ENCODE measurements at regions not wholly inside any gene's neighbourhood (a gene's known extent, or its start where the extent isn't known, plus 50 kb on each side); places are given as distances from the start of the nearest gene placed in this dataset.
"Not testable (repeated sequence)": the region's sequence is repeated elsewhere in the genome, so short reads cannot be mapped to it uniquely, and the experiment has no call there.

DNA sequence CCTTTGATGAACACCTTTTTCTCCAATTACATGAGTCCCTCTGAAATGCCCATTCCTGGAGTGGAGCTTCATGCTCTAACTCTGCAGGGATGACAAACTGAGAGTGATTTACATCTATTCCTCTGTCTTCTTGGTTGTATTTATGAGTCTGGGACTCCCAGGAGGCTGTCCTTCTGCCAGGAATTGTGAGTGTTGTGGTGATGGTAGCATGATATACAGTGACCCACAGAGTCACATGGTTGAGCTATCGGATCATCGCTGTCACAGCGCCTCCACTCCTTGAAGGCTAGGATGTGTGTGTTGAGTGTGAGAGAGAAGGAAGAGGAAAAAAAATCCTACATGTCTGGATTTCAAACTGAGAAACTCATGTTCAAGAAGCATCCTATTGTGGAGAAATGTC lies 163.4 kb upstream of the CACNA1E start:
- Histone ChIP-seq H3K36me3 (ENCODE audit: control insufficient read depth, insufficient read depth, low read length) (no peaks in the 10 kb centered on the region), H3K9me3 (replicated peaks; ENCODE audit: control insufficient read depth, low read depth, low read length) (no peaks in the 10 kb centered on the region), H3K27ac (ENCODE audit: low read length) (no peak overlapping the region), H3K4me1 (ENCODE audit: control insufficient read depth, insufficient read depth, low read length) (peaks cover 11% of the 10 kb centered on the region), H3K4me3 (ENCODE audit: low read length) (no peak overlapping the region), H3K27me3 (ENCODE audit: control insufficient read depth, insufficient read depth, low read length) (peaks cover 59% of the 10 kb centered on the region)
- 33% methylated on average over 1 of the region's 3 CpGs for WGBS (ENCODE audit: insufficient coverage)
- DNase-seq: no peak

DNA sequence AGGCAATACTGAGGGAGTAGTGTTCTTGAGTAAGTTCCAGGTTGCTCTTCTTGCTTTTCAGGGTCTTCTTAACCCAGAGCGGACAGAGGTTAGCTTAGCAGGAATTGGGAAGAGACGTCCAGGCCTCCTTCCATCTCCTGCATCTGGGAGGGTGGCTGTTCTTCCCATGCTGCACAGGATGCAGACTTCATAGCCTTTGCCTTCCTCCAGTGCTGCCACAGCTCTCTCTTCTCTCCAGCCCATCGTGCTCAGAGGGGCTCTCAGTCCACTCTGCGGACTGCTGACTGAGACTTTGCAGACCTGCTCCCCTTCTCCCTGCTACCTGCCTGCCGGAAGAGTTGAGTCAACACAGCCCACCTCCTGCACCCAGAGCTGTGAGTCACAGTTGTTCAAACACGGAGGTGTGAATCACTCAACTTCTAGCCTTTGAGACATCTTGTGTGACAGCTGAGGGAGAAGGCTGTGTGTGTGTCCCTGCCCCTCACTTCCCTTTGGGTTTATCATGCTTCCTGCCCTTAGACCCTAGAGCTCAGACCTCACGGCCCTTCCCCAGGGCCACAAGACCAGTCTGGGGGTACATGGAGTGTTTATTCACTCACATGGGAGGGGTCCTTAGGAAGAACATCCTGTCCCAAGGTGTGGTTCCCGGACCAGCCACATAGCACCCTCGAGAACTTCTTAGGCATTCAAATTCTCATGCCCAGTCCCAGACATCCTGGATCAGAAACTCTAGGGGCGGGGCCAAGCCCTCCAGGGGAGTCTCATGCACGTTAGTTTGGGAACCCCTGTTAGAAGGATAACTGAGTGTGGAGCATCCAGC lies 158.3 kb upstream of the CACNA1E start:
- 71% methylated on average over 5 of the region's 11 CpGs for WGBS (ENCODE audit: insufficient coverage)
- Histone ChIP-seq H3K4me3 (ENCODE audit: low read length) (no peak overlapping the region), H3K9me3 (replicated peaks; ENCODE audit: control insufficient read depth, low read depth, low read length) (no peaks in the 10 kb centered on the region), H3K36me3 (ENCODE audit: control insufficient read depth, insufficient read depth, low read length) (no peaks in the 10 kb centered on the region), H3K27ac (ENCODE audit: low read length) (no peak overlapping the region), H3K27me3 (ENCODE audit: control insufficient read depth, insufficient read depth, low read length) (peaks cover 16% of the 10 kb centered on the region), H3K4me1 (ENCODE audit: control insufficient read depth, insufficient read depth, low read length) (no peaks in the 10 kb centered on the region)
- no peak for DNase-seq

DNA sequence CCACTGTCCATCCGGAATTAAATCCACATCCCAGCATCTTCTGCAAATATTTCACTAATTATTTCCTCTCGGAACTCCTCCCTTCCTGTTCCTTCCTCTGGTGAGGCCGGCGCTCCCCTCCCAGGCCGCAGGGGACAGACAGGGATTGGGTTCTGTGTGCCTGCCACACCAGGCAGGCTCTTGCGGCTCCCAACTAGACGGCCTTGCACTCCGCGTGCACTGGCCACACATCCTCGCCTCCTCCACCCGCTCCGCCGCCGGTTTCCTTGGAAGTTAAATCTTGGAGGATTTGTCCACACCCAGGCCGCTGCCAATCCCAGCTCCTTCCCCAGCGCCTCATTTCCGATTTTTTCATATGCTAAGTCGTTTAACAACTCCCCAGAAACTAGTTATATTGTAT lies 157.6 kb upstream of the CACNA1E start:
- H3K27me3 ChIP-seq (ENCODE audit: control insufficient read depth, insufficient read depth, low read length); DNase-seq; H3K9me3 ChIP-seq (replicated peaks; ENCODE audit: control insufficient read depth, low read depth, low read length); H3K36me3 ChIP-seq (ENCODE audit: control insufficient read depth, insufficient read depth, low read length); H3K27ac ChIP-seq (ENCODE audit: low read length); H3K4me1 ChIP-seq (ENCODE audit: control insufficient read depth, insufficient read depth, low read length); H3K4me3 ChIP-seq (ENCODE audit: low read length): not testable (repeated sequence)
- 65% methylated on average over 12 of the region's 18 CpGs for WGBS (ENCODE audit: insufficient coverage)

DNA sequence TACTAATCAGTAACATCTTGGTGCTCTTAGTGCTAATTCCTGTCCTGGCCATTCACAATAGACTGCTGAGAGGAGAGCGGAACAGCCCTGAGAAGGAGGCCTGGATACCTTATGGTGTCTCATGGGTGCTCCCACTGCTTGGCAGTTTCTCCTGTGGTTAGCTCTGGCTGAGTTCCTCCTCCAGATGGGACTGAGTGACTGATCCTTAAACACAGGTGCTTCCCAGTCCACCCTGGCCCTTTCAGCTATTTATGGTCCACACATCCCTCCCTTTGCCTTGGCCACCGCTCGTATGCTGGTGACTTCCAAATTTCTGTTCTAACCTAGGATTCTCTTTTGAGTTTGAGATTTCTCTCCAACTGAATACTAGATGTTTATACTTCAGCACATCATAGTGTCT lies 157.0 kb upstream of the CACNA1E start:
- no peaks in the 10 kb centered on the region for H3K4me1 ChIP-seq (ENCODE audit: control insufficient read depth, insufficient read depth, low read length)
- no peak for DNase-seq
- no peaks in the 10 kb centered on the region for H3K9me3 ChIP-seq (replicated peaks; ENCODE audit: control insufficient read depth, low read depth, low read length)
- no peaks in the 10 kb centered on the region for H3K36me3 ChIP-seq (ENCODE audit: control insufficient read depth, insufficient read depth, low read length)
- WGBS (ENCODE audit: insufficient coverage): 92% methylated on average over 2 of the region's 3 CpGs
- H3K27ac ChIP-seq (ENCODE audit: low read length): no peak overlapping the region
- H3K4me3 ChIP-seq (ENCODE audit: low read length): no peak overlapping the region
- H3K27me3 ChIP-seq (ENCODE audit: control insufficient read depth, insufficient read depth, low read length): peaks cover 9% of the 10 kb centered on the region

DNA sequence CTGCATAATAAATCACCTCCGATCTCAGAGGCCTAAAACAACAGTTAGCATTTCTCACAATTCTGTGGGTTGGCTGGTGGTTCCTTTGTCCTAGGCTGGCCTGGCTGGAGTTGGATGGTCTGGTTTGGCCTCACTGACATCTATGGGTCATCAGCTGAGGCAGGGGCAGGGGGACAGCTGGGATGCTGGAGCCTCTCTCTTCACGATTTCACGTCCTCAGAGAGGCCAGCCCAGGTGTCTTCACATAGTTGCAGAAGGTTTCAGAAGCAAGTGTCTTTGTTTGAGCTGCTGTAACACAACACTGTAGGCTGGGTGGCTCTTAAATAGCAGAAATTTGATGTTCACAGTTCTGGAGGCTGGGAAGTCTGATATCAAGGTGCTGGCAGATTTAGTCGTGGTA lies 155.5 kb upstream of the CACNA1E start:
- H3K27ac ChIP-seq (ENCODE audit: low read length): no peak overlapping the region
- no peak overlapping the region for H3K4me3 ChIP-seq (ENCODE audit: low read length)
- no peaks in the 10 kb centered on the region for H3K4me1 ChIP-seq (ENCODE audit: control insufficient read depth, insufficient read depth, low read length)
- H3K27me3 ChIP-seq (ENCODE audit: control insufficient read depth, insufficient read depth, low read length): peaks cover 5% of the 10 kb centered on the region
- no peak for DNase-seq
- no peaks in the 10 kb centered on the region for H3K36me3 ChIP-seq (ENCODE audit: control insufficient read depth, insufficient read depth, low read length)
- no peaks in the 10 kb centered on the region for H3K9me3 ChIP-seq (replicated peaks; ENCODE audit: control insufficient read depth, low read depth, low read length)
- 83% methylated on average over 3 of the region's 4 CpGs for WGBS (ENCODE audit: insufficient coverage)

DNA sequence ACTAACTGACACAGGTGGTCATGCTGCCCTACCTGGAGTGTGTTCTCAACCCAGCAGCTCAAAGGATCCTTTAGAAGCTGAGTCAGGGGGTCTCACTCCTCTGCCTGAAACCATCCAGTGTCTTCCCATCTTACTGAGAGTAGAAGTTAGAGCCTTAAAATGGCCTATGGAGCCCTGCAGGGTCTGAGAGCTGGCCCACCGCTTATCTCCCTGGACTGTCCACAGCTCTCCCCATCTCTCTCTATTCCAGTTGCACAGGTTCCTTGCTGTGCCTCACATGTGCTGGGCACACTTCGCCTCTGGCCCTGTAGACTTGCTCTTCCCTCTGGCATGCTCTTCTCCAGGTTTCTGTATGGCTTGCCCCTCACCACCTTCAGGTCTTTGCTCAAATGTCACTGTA lies 148.6 kb upstream of the CACNA1E start:
- no peak for DNase-seq
- H3K27ac ChIP-seq (ENCODE audit: low read length): no peak overlapping the region
- 78% methylated on average over 2 of the region's 2 CpGs for WGBS (ENCODE audit: insufficient coverage)
- H3K4me1 ChIP-seq (ENCODE audit: control insufficient read depth, insufficient read depth, low read length): no peaks in the 10 kb centered on the region
- H3K36me3 ChIP-seq (ENCODE audit: control insufficient read depth, insufficient read depth, low read length): no peaks in the 10 kb centered on the region
- no peaks in the 10 kb centered on the region for H3K27me3 ChIP-seq (ENCODE audit: control insufficient read depth, insufficient read depth, low read length)
- no peak overlapping the region for H3K4me3 ChIP-seq (ENCODE audit: low read length)
- H3K9me3 ChIP-seq (replicated peaks; ENCODE audit: control insufficient read depth, low read depth, low read length): no peaks in the 10 kb centered on the region

DNA sequence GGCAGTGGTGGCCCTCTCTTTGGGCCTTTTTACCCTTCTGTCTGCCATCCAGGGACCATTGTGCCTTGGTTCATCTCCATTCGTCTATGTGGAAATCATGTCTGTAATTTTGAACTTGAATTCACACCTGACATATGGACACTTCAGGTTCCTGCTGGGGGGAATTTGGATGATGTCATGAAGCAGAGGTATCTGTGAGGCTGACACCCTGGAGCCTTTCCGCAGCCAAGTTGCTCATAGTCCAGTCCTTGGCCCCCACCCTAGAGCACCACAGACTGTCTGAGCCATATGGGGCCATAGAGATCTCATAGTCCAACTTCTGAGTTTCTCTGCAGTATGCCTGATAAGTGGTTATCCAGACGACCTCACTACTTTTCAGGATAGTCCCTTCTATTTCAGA lies 147.7 kb upstream of the CACNA1E start:
- no peak overlapping the region for H3K4me3 ChIP-seq (ENCODE audit: low read length)
- no peaks in the 10 kb centered on the region for H3K4me1 ChIP-seq (ENCODE audit: control insufficient read depth, insufficient read depth, low read length)
- H3K9me3 ChIP-seq (replicated peaks; ENCODE audit: control insufficient read depth, low read depth, low read length): no peaks in the 10 kb centered on the region
- WGBS (ENCODE audit: insufficient coverage): 60% methylated on average over 1 of the region's 3 CpGs
- no peak overlapping the region for H3K27ac ChIP-seq (ENCODE audit: low read length)
- no peaks in the 10 kb centered on the region for H3K36me3 ChIP-seq (ENCODE audit: control insufficient read depth, insufficient read depth, low read length)
- DNase-seq: no peak
- H3K27me3 ChIP-seq (ENCODE audit: control insufficient read depth, insufficient read depth, low read length): no peaks in the 10 kb centered on the region

DNA sequence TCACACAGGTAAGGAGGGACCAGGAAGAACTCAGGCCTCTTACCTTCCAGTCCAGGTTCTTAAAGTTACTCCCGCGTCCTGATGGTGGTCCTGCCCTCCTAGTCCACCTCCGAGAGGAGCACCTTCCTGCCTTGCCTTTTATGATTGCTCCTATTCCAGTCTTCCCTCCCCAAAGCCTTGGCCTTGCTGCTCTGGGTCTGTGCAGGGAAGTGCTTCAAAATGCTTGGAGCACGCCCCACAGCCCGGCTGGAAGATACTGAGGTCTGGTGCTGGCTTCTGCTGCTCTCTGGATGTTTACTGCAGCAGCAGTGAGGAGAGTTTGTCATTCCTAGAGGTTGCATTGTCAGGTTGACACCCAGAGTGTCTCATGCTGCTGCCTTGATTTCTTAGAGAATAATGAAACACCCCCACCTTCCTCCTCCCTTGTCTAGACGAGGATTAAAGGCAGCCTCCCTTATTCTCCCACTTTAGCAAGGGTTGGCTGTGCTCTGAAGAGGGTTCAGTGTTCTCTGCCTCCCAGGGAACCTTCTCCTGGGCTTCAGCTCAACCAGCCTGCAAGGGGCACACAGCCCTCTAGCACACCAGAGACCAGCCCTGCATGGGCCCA lies 142.2 kb upstream of the CACNA1E start:
- Histone ChIP-seq H3K9me3 (replicated peaks; ENCODE audit: control insufficient read depth, low read depth, low read length) (no peaks in the 10 kb centered on the region), H3K4me3 (ENCODE audit: low read length) (no peak overlapping the region), H3K36me3 (ENCODE audit: control insufficient read depth, insufficient read depth, low read length) (no peaks in the 10 kb centered on the region), H3K27ac (ENCODE audit: low read length) (no peak overlapping the region), H3K4me1 (ENCODE audit: control insufficient read depth, insufficient read depth, low read length) (no peaks in the 10 kb centered on the region), H3K27me3 (ENCODE audit: control insufficient read depth, insufficient read depth, low read length) (peaks cover 2% of the 10 kb centered on the region)
- DNase-seq: no peak
- WGBS (ENCODE audit: insufficient coverage): 29% methylated on average over 1 of the region's 6 CpGs

DNA sequence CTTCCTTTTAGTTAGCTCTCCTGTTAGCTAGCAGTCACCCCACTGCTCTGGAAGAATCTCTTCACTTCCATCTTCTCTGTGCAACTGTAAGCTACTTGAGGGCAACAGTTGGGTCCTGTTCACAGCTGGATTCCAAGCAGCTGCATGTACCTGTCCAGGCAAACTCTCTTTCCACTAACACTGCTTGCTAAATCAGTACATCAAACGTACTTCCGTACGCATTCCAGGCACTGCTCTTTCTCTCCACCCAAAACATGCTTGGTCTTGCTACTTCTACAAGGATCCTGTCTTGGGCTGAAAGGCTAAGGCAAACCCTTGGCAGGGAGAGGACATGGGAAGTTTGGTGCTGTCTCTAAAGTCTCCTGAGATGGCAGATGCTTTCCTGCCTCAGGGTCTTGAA lies 139.2 kb upstream of the CACNA1E start:
- DNase-seq: no peak
- Histone ChIP-seq H3K27me3 (ENCODE audit: control insufficient read depth, insufficient read depth, low read length) (peaks cover 2% of the 10 kb centered on the region), H3K27ac (ENCODE audit: low read length) (no peak overlapping the region), H3K9me3 (replicated peaks; ENCODE audit: control insufficient read depth, low read depth, low read length) (no peaks in the 10 kb centered on the region), H3K4me3 (ENCODE audit: low read length) (no peak overlapping the region), H3K4me1 (ENCODE audit: control insufficient read depth, insufficient read depth, low read length) (no peaks in the 10 kb centered on the region), H3K36me3 (ENCODE audit: control insufficient read depth, insufficient read depth, low read length) (no peaks in the 10 kb centered on the region)
- WGBS (ENCODE audit: insufficient coverage): no CpG with 5 or more reads among the region's 3 CpGs

DNA sequence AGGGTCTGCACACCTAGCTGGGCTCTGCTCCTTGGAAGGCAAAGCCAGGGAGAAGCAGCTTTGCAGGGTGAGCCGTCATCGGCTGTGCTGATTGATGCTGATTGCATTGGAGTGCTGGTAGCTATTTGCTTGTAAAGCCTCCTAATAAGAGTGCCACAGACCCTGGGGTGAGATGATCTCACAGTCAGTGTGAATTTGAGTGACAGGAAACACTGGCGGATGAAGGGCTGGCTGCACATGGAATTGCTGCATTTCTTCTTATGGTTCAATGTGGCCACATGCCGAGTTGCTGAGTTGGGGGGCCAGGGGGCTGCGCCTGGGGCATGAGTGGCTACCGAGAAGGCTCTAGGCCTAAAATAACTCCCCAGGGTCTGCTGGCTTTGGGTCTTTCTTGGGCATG lies 138.2 kb upstream of the CACNA1E start:
- no peak overlapping the region for H3K4me3 ChIP-seq (ENCODE audit: low read length)
- no peak for DNase-seq
- H3K27ac ChIP-seq (ENCODE audit: low read length): no peak overlapping the region
- H3K36me3 ChIP-seq (ENCODE audit: control insufficient read depth, insufficient read depth, low read length): no peaks in the 10 kb centered on the region
- no peaks in the 10 kb centered on the region for H3K4me1 ChIP-seq (ENCODE audit: control insufficient read depth, insufficient read depth, low read length)
- H3K9me3 ChIP-seq (replicated peaks; ENCODE audit: control insufficient read depth, low read depth, low read length): no peaks in the 10 kb centered on the region
- peaks cover 2% of the 10 kb centered on the region for H3K27me3 ChIP-seq (ENCODE audit: control insufficient read depth, insufficient read depth, low read length)
- 37% methylated on average over 6 of the region's 6 CpGs for WGBS (ENCODE audit: insufficient coverage)
